ENCODE measurements at regions not wholly inside any gene's neighbourhood (a gene's known extent, or its start where the extent isn't known, plus 50 kb on each side); places are given as distances from the start of the nearest gene placed in this dataset.
"Not testable (repeated sequence)": the region's sequence is repeated elsewhere in the genome, so short reads cannot be mapped to it uniquely, and the experiment has no call there.

- H3K27me3 Mint-ChIP-seq = no peaks in the 10 kb centered on the region
- ATAC-seq (no peak), DNase-seq (no peak)
- H3K36me3 Mint-ChIP-seq (ENCODE audit: low read depth) = no peaks in the 10 kb centered on the region
- no peak overlapping the region for H3K4me3 Mint-ChIP-seq
- no peaks in the 10 kb centered on the region for H3K4me1 Mint-ChIP-seq
- H3K27ac Mint-ChIP-seq = no peak overlapping the region
- no peaks in the 10 kb centered on the region for H3K9me3 Mint-ChIP-seq
Measured at GRCh38 chr4:114034189-114034588, 54.7 kb upstream of the ARSJ start.

GRCh38 chr4:114036426-114036825, 57.0 kb upstream of the ARSJ start:
- no peaks in the 10 kb centered on the region for H3K36me3 Mint-ChIP-seq (ENCODE audit: low read depth)
- no peak overlapping the region for H3K27ac Mint-ChIP-seq
- no peak overlapping the region for H3K4me3 Mint-ChIP-seq
- peaks cover 10% of the 10 kb centered on the region for H3K4me1 Mint-ChIP-seq
- no peak for DNase-seq
- H3K9me3 Mint-ChIP-seq = no peaks in the 10 kb centered on the region
- no peak for ATAC-seq
- no peaks in the 10 kb centered on the region for H3K27me3 Mint-ChIP-seq

GRCh38 chr4:114036864-114037263, 57.4 kb upstream of the ARSJ start:
- H3K27me3 Mint-ChIP-seq = no peaks in the 10 kb centered on the region
- no peak for DNase-seq
- no peak overlapping the region for H3K4me3 Mint-ChIP-seq
- no peaks in the 10 kb centered on the region for H3K36me3 Mint-ChIP-seq (ENCODE audit: low read depth)
- H3K27ac Mint-ChIP-seq = no peak overlapping the region
- ATAC-seq = no peak
- H3K4me1 Mint-ChIP-seq = peaks cover 10% of the 10 kb centered on the region
- no peaks in the 10 kb centered on the region for H3K9me3 Mint-ChIP-seq

GRCh38 chr4:114037988-114038387, 58.5 kb upstream of the ARSJ start:
- no peak overlapping the region for H3K4me3 Mint-ChIP-seq
- H3K27ac Mint-ChIP-seq = no peak overlapping the region
- H3K4me1 Mint-ChIP-seq = peaks cover 10% of the 10 kb centered on the region
- H3K36me3 Mint-ChIP-seq (ENCODE audit: low read depth) = no peaks in the 10 kb centered on the region
- ATAC-seq (no peak), DNase-seq (no peak)
- peaks cover 7% of the 10 kb centered on the region for H3K9me3 Mint-ChIP-seq
- no peaks in the 10 kb centered on the region for H3K27me3 Mint-ChIP-seq

- Mint-ChIP-seq H3K4me1 (peaks cover 10% of the 10 kb centered on the region), H3K27ac (no peak overlapping the region), H3K36me3 (ENCODE audit: low read depth) (no peaks in the 10 kb centered on the region), H3K9me3 (peaks cover 7% of the 10 kb centered on the region), H3K27me3 (no peaks in the 10 kb centered on the region), H3K4me3 (no peak overlapping the region)
- ATAC-seq (no peak), DNase-seq (no peak)
Measured at GRCh38 chr4:114038762-114039387, 59.4 kb upstream of the ARSJ start.

GRCh38 chr4:114040319-114041116, 61.1 kb upstream of the ARSJ start:
- Mint-ChIP-seq H3K27me3 (no peaks in the 10 kb centered on the region), H3K9me3 (peaks cover 7% of the 10 kb centered on the region), H3K36me3 (ENCODE audit: low read depth) (no peaks in the 10 kb centered on the region), H3K4me1 (peaks cover 10% of the 10 kb centered on the region), H3K27ac (no peak overlapping the region), H3K4me3 (no peak overlapping the region)
- ATAC-seq (peak; percentile 57), DNase-seq (no peak)

- ATAC-seq (no peak), DNase-seq (no peak)
- H3K4me3 Mint-ChIP-seq = no peak overlapping the region
- H3K36me3 Mint-ChIP-seq (ENCODE audit: low read depth) = no peaks in the 10 kb centered on the region
- H3K27me3 Mint-ChIP-seq = no peaks in the 10 kb centered on the region
- peaks cover 7% of the 10 kb centered on the region for H3K9me3 Mint-ChIP-seq
- H3K27ac Mint-ChIP-seq = no peak overlapping the region
- peaks cover 10% of the 10 kb centered on the region for H3K4me1 Mint-ChIP-seq
Measured at GRCh38 chr4:114041117-114041475, 61.6 kb upstream of the ARSJ start.

- DNase-seq (no peak), ATAC-seq (no peak)
- peaks cover 7% of the 10 kb centered on the region for H3K9me3 Mint-ChIP-seq
- H3K27ac Mint-ChIP-seq = no peak overlapping the region
- H3K4me1 Mint-ChIP-seq = peaks cover 10% of the 10 kb centered on the region
- no peaks in the 10 kb centered on the region for H3K27me3 Mint-ChIP-seq
- no peaks in the 10 kb centered on the region for H3K36me3 Mint-ChIP-seq (ENCODE audit: low read depth)
- H3K4me3 Mint-ChIP-seq = no peak overlapping the region
Measured at GRCh38 chr4:114043116-114043515, 63.7 kb upstream of the ARSJ start.

- peaks cover 10% of the 10 kb centered on the region for H3K4me1 Mint-ChIP-seq
- H3K27me3 Mint-ChIP-seq = not testable (repeated sequence)
Measured at GRCh38 chr4:114044351-114044750, 64.9 kb upstream of the ARSJ start.

GRCh38 chr4:114046331-114046730, 66.9 kb upstream of the ARSJ start:
- Mint-ChIP-seq H3K27ac (no peak overlapping the region), H3K27me3 (no peaks in the 10 kb centered on the region)

More at GRCh38 chr4:114044351-114044750, 64.9 kb upstream of the ARSJ start:
- H3K27ac Mint-ChIP-seq; H3K36me3 Mint-ChIP-seq (ENCODE audit: low read depth); H3K4me3 Mint-ChIP-seq; DNase-seq; ATAC-seq; H3K9me3 Mint-ChIP-seq: not testable (repeated sequence)

GRCh38 chr4:114048154-114048553, 68.7 kb upstream of the ARSJ start:
- not testable (repeated sequence) for ATAC-seq; H3K4me3 Mint-ChIP-seq; DNase-seq; H3K36me3 Mint-ChIP-seq (ENCODE audit: low read depth); H3K27me3 Mint-ChIP-seq; H3K9me3 Mint-ChIP-seq; H3K27ac Mint-ChIP-seq; H3K4me1 Mint-ChIP-seq

More at GRCh38 chr4:114046331-114046730, 66.9 kb upstream of the ARSJ start:
- peaks cover 7% of the 10 kb centered on the region for H3K9me3 Mint-ChIP-seq
- no peak for ATAC-seq
- no peaks in the 10 kb centered on the region for H3K36me3 Mint-ChIP-seq (ENCODE audit: low read depth)
- DNase-seq = no peak
- H3K4me1 Mint-ChIP-seq = no peaks in the 10 kb centered on the region
- no peak overlapping the region for H3K4me3 Mint-ChIP-seq

GRCh38 chr4:114052227-114052626, 72.8 kb upstream of the ARSJ start:
- ATAC-seq = no peak
- DNase-seq = no peak
- H3K4me1 Mint-ChIP-seq = no peaks in the 10 kb centered on the region
- peaks cover 3% of the 10 kb centered on the region for H3K27me3 Mint-ChIP-seq
- H3K4me3 Mint-ChIP-seq = no peak overlapping the region
- no peaks in the 10 kb centered on the region for H3K36me3 Mint-ChIP-seq (ENCODE audit: low read depth)
- H3K27ac Mint-ChIP-seq = no peak overlapping the region
- peaks cover 17% of the 10 kb centered on the region for H3K9me3 Mint-ChIP-seq

- Mint-ChIP-seq H3K36me3 (ENCODE audit: low read depth) (no peaks in the 10 kb centered on the region), H3K27ac (no peak overlapping the region), H3K27me3 (peaks cover 4% of the 10 kb centered on the region), H3K9me3 (peaks cover 17% of the 10 kb centered on the region), H3K4me3 (no peak overlapping the region), H3K4me1 (no peaks in the 10 kb centered on the region)
- no peak for DNase-seq
- no peak for ATAC-seq
Measured at GRCh38 chr4:114056599-114056998, 77.2 kb upstream of the ARSJ start.

- Mint-ChIP-seq H3K4me1 (no peaks in the 10 kb centered on the region), H3K27me3 (peaks cover 4% of the 10 kb centered on the region), H3K36me3 (ENCODE audit: low read depth) (no peaks in the 10 kb centered on the region), H3K27ac (no peak overlapping the region), H3K9me3 (peaks cover 17% of the 10 kb centered on the region), H3K4me3 (no peak overlapping the region)
- ATAC-seq = no peak
- DNase-seq = no peak
Measured at GRCh38 chr4:114057746-114058145, 78.3 kb upstream of the ARSJ start.

- Mint-ChIP-seq H3K9me3 (no peaks in the 10 kb centered on the region), H3K36me3 (ENCODE audit: low read depth) (no peaks in the 10 kb centered on the region), H3K4me3 (no peak overlapping the region), H3K27me3 (peaks cover 2% of the 10 kb centered on the region), H3K4me1 (no peaks in the 10 kb centered on the region), H3K27ac (no peak overlapping the region)
- ATAC-seq (no peak), DNase-seq (no peak)
Measured at GRCh38 chr4:114062499-114062898, 83.1 kb upstream of the ARSJ start.

All from activated naive CD8-positive, alpha-beta T cell treated with anti-CD3 and anti-CD28 coated beads, Interleukin-2, amount 50 U/mL, for 24 hours (primary cell).